WTC11 (cell line): ENCODE measurements at regions not wholly inside any gene's neighbourhood (a gene's known extent, or its start where the extent isn't known, plus 50 kb on each side); places are given as distances from the start of the nearest gene placed in this dataset.

Source experiments
- ATAC-seq: fragments of 200-7000 bp; cut with Tn5 transposase; 2 replicates; pipeline ENCODE4 v1.10.0; 2021; ENCODE audit warnings: mild to moderate bottlenecking, moderate library complexity
- CTCF ChIA-PET: fragments of 300-600 bp; sonication (Branson Sonifier 250); formaldehyde crosslinking; loops from one replicate; lab custom pipeline; 2021; ENCODE audit warnings: antibody characterized with exemption; lab: Charles Lee
- POLR2A ChIA-PET: fragments of 350-600 bp; sonication (Branson Sonifier 250); formaldehyde crosslinking; loops from one replicate; lab custom pipeline; 2021; ENCODE audit warnings: antibody characterized with exemption; lab: Charles Lee
- DNase-seq: peaks from one replicate; pipeline ENCODE4 v3.0.0; 2021; ENCODE audit warnings: low spot score
- H3K27ac Mint-ChIP-seq: 2 replicates; pipeline ENCODE4 v1.8.0; 2021; ENCODE audit warnings: mixed read lengths
- H3K27me3 Mint-ChIP-seq: 2 replicates; pipeline ENCODE4 v1.8.0; 2021; ENCODE audit warnings: low read depth, mild to moderate bottlenecking, moderate library complexity, mixed read lengths
- H3K36me3 Mint-ChIP-seq: 2 replicates; pipeline ENCODE4 v1.8.0; 2021; ENCODE audit warnings: mixed read lengths
- H3K4me1 Mint-ChIP-seq: 2 replicates; pipeline ENCODE4 v1.8.0; 2022; ENCODE audit warnings: mixed read lengths
- H3K4me3 Mint-ChIP-seq: 2 replicates; pipeline ENCODE4 v1.8.0; 2021; ENCODE audit warnings: mild to moderate bottlenecking, moderate library complexity, mixed read lengths
- H3K9me3 Mint-ChIP-seq: 2 replicates; pipeline ENCODE4 v1.8.0; 2021; ENCODE audit warnings: mixed read lengths
- AR ChIP-seq: fragments of 250-450 bp; sonication (Bioruptor Pico); IDR thresholded peaks from 2 replicates; pipeline ENCODE4 v1.9.0; 2021; ENCODE audit warnings: mild to moderate bottlenecking
- ATF1 ChIP-seq: sonication (generic); formaldehyde crosslinking; IDR thresholded peaks from 2 replicates; pipeline ENCODE4 v1.8.1; 2023; ENCODE audit warnings: mild to moderate bottlenecking, moderate library complexity, missing genetic modification reagents
- ETV6 ChIP-seq: sonication (generic); formaldehyde crosslinking; IDR thresholded peaks from 2 replicates; pipeline ENCODE4 v1.8.1; 2022; ENCODE audit warnings: mild to moderate bottlenecking, missing genetic modification reagents
- MAX ChIP-seq: sonication (generic); formaldehyde crosslinking; IDR thresholded peaks from 2 replicates; pipeline ENCODE4 v1.8.0; 2022; ENCODE audit warnings: mild to moderate bottlenecking, missing genetic modification reagents
- NR1H2 ChIP-seq: sonication (generic); formaldehyde crosslinking; IDR thresholded peaks from 2 replicates; pipeline ENCODE4 v1.9.0; 2021; ENCODE audit warnings: mild to moderate bottlenecking, moderate library complexity, missing genetic modification reagents
- ZNF396 ChIP-seq: fragments of 250-450 bp; sonication (Bioruptor Pico); IDR thresholded peaks from 2 replicates; pipeline ENCODE4 v1.8.0; 2021; ENCODE audit warnings: mild to moderate bottlenecking, moderate library complexity, borderline replicate concordance
- TF ChIP-seq, protein P1 (sequence below): sonication (generic); formaldehyde crosslinking; IDR thresholded peaks from 2 replicates; pipeline ENCODE4 v1.8.1; 2023; ENCODE audit warnings: mild to moderate bottlenecking, missing genetic modification reagents, moderate library complexity
- TF ChIP-seq, protein P2 (sequence below): sonication (generic); formaldehyde crosslinking; IDR thresholded peaks from 2 replicates; pipeline ENCODE4 v1.8.1; 2022; ENCODE audit warnings: missing genetic modification reagents, borderline replicate concordance
- TF ChIP-seq, protein P3 (sequence below): sonication (generic); formaldehyde crosslinking; IDR thresholded peaks from 2 replicates; pipeline ENCODE4 v1.8.0; 2023; ENCODE audit warnings: missing genetic modification reagents, mild to moderate bottlenecking, borderline replicate concordance
- TF ChIP-seq, protein P4 (sequence below): fragments of 250-450 bp; sonication (Bioruptor Pico); IDR thresholded peaks from 2 replicates; pipeline ENCODE4 v1.9.0; 2021; ENCODE audit warnings: moderate library complexity, mild to moderate bottlenecking, inconsistent platforms, borderline replicate concordance
- TF ChIP-seq, protein P5 (sequence below): sonication (generic); formaldehyde crosslinking; IDR thresholded peaks from 2 replicates; pipeline ENCODE4 v1.8.0; 2023; ENCODE audit warnings: mild to moderate bottlenecking, missing genetic modification reagents
- TF ChIP-seq, protein P6 (sequence below): sonication (generic); formaldehyde crosslinking; IDR thresholded peaks from 2 replicates; pipeline ENCODE4 v1.8.0; 2022; ENCODE audit warnings: mild to moderate bottlenecking, missing genetic modification reagents

DNA sequence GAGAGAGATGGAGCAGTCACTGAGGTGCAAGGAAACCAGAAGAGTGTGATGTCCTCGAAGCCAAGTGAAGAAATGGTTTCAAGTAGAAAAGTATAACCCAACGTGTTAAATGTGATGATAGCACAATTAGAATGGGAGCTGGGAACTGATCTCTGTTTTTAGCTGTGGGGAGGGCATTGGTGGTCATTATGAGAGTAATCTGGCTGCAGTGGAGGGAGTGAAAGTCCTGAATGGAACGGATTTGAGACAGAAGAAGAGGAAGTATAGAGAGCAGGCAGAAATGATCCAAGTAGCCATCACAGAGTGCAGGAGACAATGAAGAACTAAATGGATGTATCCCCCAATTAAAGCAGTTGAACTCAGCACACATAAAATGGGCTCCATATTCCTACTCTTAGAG lies 235.3 kb downstream of the IGSF11 start:
- ATAC-seq, result no peak
- H3K4me1 Mint-ChIP-seq, result no peaks in the 10 kb centered on the region
- TF ChIP-seq NR1H2 (CRISPR knock-in tag), result no peak
- TF ChIP-seq, protein P1, sequence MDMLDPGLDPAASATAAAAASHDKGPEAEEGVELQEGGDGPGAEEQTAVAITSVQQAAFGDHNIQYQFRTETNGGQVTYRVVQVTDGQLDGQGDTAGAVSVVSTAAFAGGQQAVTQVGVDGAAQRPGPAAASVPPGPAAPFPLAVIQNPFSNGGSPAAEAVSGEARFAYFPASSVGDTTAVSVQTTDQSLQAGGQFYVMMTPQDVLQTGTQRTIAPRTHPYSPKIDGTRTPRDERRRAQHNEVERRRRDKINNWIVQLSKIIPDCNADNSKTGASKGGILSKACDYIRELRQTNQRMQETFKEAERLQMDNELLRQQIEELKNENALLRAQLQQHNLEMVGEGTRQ (CRISPR knock-in tag), result no peak
- TF ChIP-seq, protein P2, sequence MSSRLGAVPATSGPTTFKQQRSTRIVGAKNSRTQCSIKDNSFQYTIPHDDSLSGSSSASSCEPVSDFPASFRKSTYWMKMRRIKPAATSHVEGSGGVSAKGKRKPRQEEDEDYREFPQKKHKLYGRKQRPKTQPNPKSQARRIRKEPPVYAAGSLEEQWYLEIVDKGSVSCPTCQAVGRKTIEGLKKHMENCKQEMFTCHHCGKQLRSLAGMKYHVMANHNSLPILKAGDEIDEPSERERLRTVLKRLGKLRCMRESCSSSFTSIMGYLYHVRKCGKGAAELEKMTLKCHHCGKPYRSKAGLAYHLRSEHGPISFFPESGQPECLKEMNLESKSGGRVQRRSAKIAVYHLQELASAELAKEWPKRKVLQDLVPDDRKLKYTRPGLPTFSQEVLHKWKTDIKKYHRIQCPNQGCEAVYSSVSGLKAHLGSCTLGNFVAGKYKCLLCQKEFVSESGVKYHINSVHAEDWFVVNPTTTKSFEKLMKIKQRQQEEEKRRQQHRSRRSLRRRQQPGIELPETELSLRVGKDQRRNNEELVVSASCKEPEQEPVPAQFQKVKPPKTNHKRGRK, result no peak
- TF ChIP-seq ETV6 (CRISPR knock-in tag), result no peak
- no peak for TF ChIP-seq ZNF396 (CRISPR knock-in tag)
- TF ChIP-seq, protein P3, sequence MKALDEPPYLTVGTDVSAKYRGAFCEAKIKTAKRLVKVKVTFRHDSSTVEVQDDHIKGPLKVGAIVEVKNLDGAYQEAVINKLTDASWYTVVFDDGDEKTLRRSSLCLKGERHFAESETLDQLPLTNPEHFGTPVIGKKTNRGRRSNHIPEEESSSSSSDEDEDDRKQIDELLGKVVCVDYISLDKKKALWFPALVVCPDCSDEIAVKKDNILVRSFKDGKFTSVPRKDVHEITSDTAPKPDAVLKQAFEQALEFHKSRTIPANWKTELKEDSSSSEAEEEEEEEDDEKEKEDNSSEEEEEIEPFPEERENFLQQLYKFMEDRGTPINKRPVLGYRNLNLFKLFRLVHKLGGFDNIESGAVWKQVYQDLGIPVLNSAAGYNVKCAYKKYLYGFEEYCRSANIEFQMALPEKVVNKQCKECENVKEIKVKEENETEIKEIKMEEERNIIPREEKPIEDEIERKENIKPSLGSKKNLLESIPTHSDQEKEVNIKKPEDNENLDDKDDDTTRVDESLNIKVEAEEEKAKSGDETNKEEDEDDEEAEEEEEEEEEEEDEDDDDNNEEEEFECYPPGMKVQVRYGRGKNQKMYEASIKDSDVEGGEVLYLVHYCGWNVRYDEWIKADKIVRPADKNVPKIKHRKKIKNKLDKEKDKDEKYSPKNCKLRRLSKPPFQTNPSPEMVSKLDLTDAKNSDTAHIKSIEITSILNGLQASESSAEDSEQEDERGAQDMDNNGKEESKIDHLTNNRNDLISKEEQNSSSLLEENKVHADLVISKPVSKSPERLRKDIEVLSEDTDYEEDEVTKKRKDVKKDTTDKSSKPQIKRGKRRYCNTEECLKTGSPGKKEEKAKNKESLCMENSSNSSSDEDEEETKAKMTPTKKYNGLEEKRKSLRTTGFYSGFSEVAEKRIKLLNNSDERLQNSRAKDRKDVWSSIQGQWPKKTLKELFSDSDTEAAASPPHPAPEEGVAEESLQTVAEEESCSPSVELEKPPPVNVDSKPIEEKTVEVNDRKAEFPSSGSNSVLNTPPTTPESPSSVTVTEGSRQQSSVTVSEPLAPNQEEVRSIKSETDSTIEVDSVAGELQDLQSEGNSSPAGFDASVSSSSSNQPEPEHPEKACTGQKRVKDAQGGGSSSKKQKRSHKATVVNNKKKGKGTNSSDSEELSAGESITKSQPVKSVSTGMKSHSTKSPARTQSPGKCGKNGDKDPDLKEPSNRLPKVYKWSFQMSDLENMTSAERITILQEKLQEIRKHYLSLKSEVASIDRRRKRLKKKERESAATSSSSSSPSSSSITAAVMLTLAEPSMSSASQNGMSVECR, result no peak
- no peak for TF ChIP-seq AR (CRISPR knock-in tag)
- TF ChIP-seq, protein P4, sequence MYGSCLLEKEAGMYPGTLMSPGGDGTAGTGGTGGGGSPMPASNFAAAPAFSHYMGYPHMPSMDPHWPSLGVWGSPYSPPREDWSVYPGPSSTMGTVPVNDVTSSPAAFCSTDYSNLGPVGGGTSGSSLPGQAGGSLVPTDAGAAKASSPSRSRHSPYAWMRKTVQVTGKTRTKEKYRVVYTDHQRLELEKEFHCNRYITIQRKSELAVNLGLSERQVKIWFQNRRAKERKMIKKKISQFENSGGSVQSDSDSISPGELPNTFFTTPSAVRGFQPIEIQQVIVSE (CRISPR knock-in tag), result no peak
- no peak for TF ChIP-seq ATF1 (CRISPR knock-in tag)
- TF ChIP-seq, protein P5, sequence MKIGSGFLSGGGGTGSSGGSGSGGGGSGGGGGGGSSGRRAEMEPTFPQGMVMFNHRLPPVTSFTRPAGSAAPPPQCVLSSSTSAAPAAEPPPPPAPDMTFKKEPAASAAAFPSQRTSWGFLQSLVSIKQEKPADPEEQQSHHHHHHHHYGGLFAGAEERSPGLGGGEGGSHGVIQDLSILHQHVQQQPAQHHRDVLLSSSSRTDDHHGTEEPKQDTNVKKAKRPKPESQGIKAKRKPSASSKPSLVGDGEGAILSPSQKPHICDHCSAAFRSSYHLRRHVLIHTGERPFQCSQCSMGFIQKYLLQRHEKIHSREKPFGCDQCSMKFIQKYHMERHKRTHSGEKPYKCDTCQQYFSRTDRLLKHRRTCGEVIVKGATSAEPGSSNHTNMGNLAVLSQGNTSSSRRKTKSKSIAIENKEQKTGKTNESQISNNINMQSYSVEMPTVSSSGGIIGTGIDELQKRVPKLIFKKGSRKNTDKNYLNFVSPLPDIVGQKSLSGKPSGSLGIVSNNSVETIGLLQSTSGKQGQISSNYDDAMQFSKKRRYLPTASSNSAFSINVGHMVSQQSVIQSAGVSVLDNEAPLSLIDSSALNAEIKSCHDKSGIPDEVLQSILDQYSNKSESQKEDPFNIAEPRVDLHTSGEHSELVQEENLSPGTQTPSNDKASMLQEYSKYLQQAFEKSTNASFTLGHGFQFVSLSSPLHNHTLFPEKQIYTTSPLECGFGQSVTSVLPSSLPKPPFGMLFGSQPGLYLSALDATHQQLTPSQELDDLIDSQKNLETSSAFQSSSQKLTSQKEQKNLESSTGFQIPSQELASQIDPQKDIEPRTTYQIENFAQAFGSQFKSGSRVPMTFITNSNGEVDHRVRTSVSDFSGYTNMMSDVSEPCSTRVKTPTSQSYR (CRISPR knock-in tag), result no peak
- TF ChIP-seq MAX (CRISPR knock-in tag), result no peak
- TF ChIP-seq, protein P6, sequence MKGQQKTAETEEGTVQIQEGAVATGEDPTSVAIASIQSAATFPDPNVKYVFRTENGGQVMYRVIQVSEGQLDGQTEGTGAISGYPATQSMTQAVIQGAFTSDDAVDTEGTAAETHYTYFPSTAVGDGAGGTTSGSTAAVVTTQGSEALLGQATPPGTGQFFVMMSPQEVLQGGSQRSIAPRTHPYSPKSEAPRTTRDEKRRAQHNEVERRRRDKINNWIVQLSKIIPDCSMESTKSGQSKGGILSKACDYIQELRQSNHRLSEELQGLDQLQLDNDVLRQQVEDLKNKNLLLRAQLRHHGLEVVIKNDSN (CRISPR knock-in tag), result no peak

More for the DNA sequence above, 235.3 kb downstream of the IGSF11 start:
- ChIA-PET POLR2A (no interaction called here), CTCF (interaction anchor here (1.2 kb wide), 1 partner anchor 70 kb away, joined by 3 read pairs; no protein-coding TSS in a partner anchor)
- Mint-ChIP-seq H3K27ac (no peak overlapping the region), H3K9me3 (no peaks in the 10 kb centered on the region), H3K36me3 (no peaks in the 10 kb centered on the region), H3K27me3 (no peaks in the 10 kb centered on the region), H3K4me3 (no peak overlapping the region)
- no peak for DNase-seq
